GM12878 (cell line): ENCODE measurements at regions not wholly inside any gene's neighbourhood (a gene's known extent, or its start where the extent isn't known, plus 50 kb on each side); places are given as distances from the start of the nearest gene placed in this dataset.

ENCODE experiments used
- CEBPB ChIP-seq, 2 experiments: fragments of 150-350 bp in 1 of 2; IDR thresholded peaks; 2 replicates each; pipeline ENCODE4 v1.6.1; 2012 to 2014; ENCODE audit warnings: low read depth in 2 of 2, low read length in 2 of 2, borderline replicate concordance in 1 of 2, inconsistent platforms in 1 of 2
- GABPA ChIP-seq: IDR thresholded peaks from 2 replicates; pipeline ENCODE4 v1.6.1; 2014; ENCODE audit warnings: antibody characterized with exemption, low read depth, mild to moderate bottlenecking, inconsistent platforms
- HDAC6 ChIP-seq: fragments of 200-600 bp; sonication (generic); IDR thresholded peaks from one replicate; pipeline ENCODE4 v1.8.0; 2017; ENCODE audit warnings: antibody characterized with exemption; ENCODE audit not compliant: unreplicated experiment
- POLR2A ChIP-seq: IDR thresholded peaks from 2 replicates; pipeline ENCODE4 v1.6.1; 2011; ENCODE audit warnings: low read depth, mild to moderate bottlenecking, low read length
- RELA ChIP-seq: fragments of 450-650 bp; IDR thresholded peaks from 2 replicates; pipeline ENCODE4 v1.8.0; 2014; ENCODE audit warnings: borderline replicate concordance; ENCODE audit not compliant: partially characterized antibody
- TCF7 ChIP-seq: IDR thresholded peaks from 2 replicates; pipeline ENCODE4 v1.6.1; 2014; ENCODE audit warnings: antibody characterized with exemption, borderline replicate concordance
- TF ChIP-seq, protein P1 (sequence below): IDR thresholded peaks from 2 replicates; pipeline ENCODE4 v1.6.1; 2011; ENCODE audit warnings: low read depth, low read length, improper control_type of control experiment, borderline replicate concordance

DNA sequence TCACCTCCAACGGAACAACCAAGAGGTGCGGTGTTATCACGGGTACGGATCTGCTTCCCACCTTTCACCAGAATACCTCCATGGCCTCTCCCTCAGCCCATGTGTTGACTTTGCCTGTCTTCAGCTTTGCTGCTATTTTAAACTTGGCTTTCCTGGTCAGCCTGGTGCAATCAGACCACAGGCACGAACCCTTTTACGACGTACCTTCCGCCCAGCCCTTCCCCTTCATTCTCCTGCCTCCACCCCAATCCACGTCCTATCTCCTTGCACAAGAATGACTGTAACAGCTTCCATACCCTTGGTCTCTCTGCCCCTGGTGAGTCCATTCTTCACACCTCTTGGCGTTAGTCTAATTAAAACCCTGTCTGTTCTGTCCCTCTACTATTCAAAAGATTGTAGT lies 431.7 kb downstream of the EFNB2 start:
- TF ChIP-seq POLR2A: no peak
- TF ChIP-seq CEBPB (IDR thresholded peaks at IDR 0.05; ENCODE audit: borderline replicate concordance in 1 of 2, low read depth in 2 of 2, low read length in 2 of 2): no peak
- TF ChIP-seq, protein P1, sequence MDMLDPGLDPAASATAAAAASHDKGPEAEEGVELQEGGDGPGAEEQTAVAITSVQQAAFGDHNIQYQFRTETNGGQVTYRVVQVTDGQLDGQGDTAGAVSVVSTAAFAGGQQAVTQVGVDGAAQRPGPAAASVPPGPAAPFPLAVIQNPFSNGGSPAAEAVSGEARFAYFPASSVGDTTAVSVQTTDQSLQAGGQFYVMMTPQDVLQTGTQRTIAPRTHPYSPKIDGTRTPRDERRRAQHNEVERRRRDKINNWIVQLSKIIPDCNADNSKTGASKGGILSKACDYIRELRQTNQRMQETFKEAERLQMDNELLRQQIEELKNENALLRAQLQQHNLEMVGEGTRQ: no peak
- TF ChIP-seq RELA: no peak
- TF ChIP-seq TCF7: no peak
- TF ChIP-seq GABPA: no peak
- TF ChIP-seq HDAC6: no peak
